ENCODE measurements at regions not wholly inside any gene's neighbourhood (a gene's known extent, or its start where the extent isn't known, plus 50 kb on each side); places are given as distances from the start of the nearest gene placed in this dataset.
"Not testable (repeated sequence)": the region's sequence is repeated elsewhere in the genome, so short reads cannot be mapped to it uniquely, and the experiment has no call there.

- TF ChIP-seq CTCF (conservative IDR thresholded peaks at IDR 0.05; ENCODE audit: low read depth), result no peak
- DNase-seq (ENCODE audit: low spot score), result no peak
- CTCF ChIA-PET, result interaction anchor here (0.6 to 1.0 kb wide), 3 partner anchors 11 to 194 kb away, joined by 3 to 6 read pairs (median 3); no protein-coding TSS in a partner anchor
- POLR2A ChIA-PET (ENCODE audit: low non-redundant PET), result no interaction called here
- no peak overlapping the region for H3K27ac ChIP-seq
These were observed 193.5 kb upstream of the GLI2 start for GRCh38 chr2:120541972-120542670.

GRCh38 chr2:120542911-120543527, 192.6 kb upstream of the GLI2 start:
- ChIA-PET CTCF (interaction anchor here (0.6 to 0.7 kb wide), 2 partner anchors 10 to 195 kb away, joined by 3 to 6 read pairs; no protein-coding TSS in a partner anchor), POLR2A (ENCODE audit: low non-redundant PET) (no interaction called here)
- TF ChIP-seq CTCF (conservative IDR thresholded peaks at IDR 0.05; ENCODE audit: low read depth), result no peak
- H3K27ac ChIP-seq, result no peak overlapping the region
- no peak for DNase-seq (ENCODE audit: low spot score)

- DNase-seq (ENCODE audit: low spot score), result no peak
- TF ChIP-seq CTCF (conservative IDR thresholded peaks at IDR 0.05; ENCODE audit: low read depth), result no peak
- CTCF ChIA-PET, result no interaction called here
- POLR2A ChIA-PET (ENCODE audit: low non-redundant PET), result no interaction called here
- H3K27ac ChIP-seq, result no peak overlapping the region
These were observed 191.8 kb upstream of the GLI2 start for GRCh38 chr2:120543899-120544298.

- ChIA-PET CTCF (no interaction called here), POLR2A (ENCODE audit: low non-redundant PET) (no interaction called here)
- TF ChIP-seq CTCF (conservative IDR thresholded peaks at IDR 0.05; ENCODE audit: low read depth), result no peak
- H3K27ac ChIP-seq, result no peak overlapping the region
- no peak for DNase-seq (ENCODE audit: low spot score)
These were observed 191.1 kb upstream of the GLI2 start for GRCh38 chr2:120544522-120544921.

GRCh38 chr2:120545007-120545406, 190.7 kb upstream of the GLI2 start:
- POLR2A ChIA-PET (ENCODE audit: low non-redundant PET); CTCF ChIA-PET: not testable (repeated sequence)

GRCh38 chr2:120545521-120546047, 190.1 kb upstream of the GLI2 start:
- DNase-seq (ENCODE audit: low spot score), result no peak
- H3K27ac ChIP-seq, result no peak overlapping the region
- TF ChIP-seq CTCF (conservative IDR thresholded peaks at IDR 0.05; ENCODE audit: low read depth), result no peak
- CTCF ChIA-PET, result no interaction called here
- POLR2A ChIA-PET (ENCODE audit: low non-redundant PET), result no interaction called here

More at GRCh38 chr2:120545007-120545406, 190.7 kb upstream of the GLI2 start:
- H3K27ac ChIP-seq; DNase-seq (ENCODE audit: low spot score): not testable (repeated sequence)
